GM18870 (cell line): ENCODE measurements at regions not wholly inside any gene's neighbourhood (a gene's known extent, or its start where the extent isn't known, plus 50 kb on each side); places are given as distances from the start of the nearest gene placed in this dataset.
"Not testable (repeated sequence)": the region's sequence is repeated elsewhere in the genome, so short reads cannot be mapped to it uniquely, and the experiment has no call there.

Experiments used
- ATAC-seq: cut with Tn5 transposase; IDR thresholded peaks from one replicate; pipeline ENCODE4 v1.9.1; 2021; ENCODE audit warnings: moderate library complexity; ENCODE audit not compliant: unreplicated experiment

DNA sequence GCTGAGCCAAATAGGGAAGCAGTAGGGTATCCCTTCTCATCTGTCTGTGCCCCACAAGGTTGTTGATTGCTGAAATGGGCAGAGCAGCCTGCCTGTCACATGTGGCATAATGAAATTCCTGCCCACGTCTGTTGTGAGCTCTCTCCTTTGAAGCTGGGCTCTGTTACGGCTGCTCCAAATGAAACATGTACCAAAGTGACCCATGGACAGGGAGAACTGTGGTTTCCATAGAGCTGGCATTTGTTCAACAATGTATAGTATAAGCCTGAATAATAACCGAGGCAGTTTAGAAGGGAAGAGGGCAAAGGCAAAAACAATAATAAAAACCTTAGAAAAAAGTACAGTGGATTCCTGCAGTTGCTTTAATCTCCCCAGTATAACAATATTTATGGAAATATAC lies 149.7 kb downstream of the LYPLAL1 start:
- no peak for ATAC-seq

DNA sequence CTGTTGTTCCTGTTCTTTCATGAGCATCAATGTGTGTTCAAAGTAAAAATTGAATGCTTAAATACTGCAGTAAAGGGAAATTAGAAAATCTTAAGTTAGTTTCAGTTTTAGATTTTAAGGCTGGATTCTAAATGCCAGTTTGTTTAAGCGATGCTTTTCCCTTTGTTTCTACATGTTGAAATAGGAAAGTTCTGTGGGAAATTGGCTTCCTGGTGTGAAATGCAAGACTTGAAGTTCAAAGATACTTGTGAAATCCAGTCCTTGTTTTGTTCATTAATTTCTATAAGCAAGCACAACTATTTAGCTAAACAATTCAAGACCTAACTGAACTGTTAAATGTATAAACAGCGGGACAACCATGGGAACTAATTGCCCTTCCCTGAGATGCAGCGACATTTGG lies 149.1 kb downstream of the LYPLAL1 start:
- ATAC-seq = no peak

DNA sequence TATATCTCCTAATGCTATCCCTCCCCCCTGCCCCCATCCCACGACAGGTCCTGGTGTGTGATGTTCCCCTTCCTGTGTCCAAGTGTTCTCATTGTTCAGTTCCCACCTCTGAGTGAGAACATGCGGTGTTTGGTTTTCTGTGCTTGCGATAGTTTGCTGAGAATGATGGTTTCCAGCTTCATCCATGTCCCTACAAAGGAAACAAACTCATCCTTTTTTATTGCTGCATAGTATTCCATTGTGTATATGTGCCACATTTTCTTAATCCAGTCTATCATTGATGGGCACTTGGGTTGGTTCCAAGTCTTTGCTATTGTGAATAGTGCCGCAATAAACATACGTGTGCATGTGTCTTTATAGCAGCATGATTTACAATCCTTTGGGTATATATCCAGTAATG lies 146.9 kb downstream of the LYPLAL1 start:
- ATAC-seq = not testable (repeated sequence)

DNA sequence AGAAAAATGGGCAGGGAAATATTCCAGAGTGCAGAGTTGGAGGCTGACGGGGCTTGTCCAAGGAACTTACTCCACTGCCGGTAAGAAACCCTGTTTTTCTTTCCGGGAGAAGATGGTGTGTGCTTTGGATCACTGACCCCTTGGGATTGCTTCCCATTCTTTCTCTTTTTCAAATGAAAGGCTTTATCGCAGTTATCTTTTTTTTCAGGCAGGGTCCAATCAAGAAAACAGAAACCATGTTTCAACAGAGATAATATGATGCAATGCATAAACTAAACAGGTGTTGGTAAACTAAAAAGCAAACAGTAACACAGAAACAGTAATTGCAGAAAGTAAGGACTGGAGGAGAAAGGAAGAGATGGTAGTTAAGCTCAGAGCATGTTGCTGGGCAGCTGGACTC lies 145.1 kb downstream of the LYPLAL1 start:
- ATAC-seq = no peak

DNA sequence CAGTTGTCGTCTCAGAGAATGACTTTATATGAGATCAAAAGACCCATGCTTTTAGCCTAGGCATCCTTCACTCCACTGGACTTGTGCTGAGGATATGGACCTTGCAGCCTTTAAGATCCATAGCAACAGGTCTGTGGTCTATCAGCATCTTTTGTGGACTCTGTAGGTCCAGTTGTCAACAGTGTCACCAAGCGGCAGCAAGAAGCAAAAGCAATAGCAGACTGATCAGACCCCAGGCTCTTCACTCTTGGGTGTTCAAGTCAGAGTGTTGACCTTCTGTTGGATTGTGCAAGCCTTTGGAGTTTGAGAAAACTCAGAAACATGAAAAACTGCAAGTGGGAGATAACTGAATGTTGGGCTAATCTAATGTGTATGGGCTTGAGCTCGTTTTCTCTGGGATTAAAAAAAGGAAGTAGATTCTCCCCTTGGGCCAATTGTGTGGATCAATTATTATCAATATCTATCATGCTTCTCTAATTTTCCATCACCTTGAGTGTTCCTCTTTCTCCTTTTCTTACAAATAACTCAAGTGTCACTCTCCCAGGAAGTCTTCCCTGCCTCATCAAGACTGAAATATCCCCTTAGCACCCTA lies 144.2 kb downstream of the LYPLAL1 start:
- ATAC-seq = no peak

DNA sequence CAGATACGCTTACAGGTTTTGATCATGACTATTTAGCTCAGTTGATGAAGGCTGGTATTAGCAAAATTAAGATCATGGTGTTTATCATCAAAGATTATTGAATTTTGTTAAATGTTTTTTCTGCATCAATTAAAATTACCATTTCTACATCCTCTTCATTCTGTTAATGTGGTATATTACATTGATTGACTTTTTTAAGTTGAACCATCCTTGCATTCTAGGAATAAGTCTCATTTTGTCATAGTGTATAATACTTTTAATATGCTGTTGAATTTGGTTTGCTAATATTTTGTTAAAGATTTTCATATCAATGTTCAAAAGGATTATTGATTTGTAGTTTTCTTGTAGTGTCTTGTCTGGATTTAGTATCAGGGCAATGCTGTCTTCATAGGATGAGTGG lies 142.4 kb downstream of the LYPLAL1 start:
- ATAC-seq = no peak

DNA sequence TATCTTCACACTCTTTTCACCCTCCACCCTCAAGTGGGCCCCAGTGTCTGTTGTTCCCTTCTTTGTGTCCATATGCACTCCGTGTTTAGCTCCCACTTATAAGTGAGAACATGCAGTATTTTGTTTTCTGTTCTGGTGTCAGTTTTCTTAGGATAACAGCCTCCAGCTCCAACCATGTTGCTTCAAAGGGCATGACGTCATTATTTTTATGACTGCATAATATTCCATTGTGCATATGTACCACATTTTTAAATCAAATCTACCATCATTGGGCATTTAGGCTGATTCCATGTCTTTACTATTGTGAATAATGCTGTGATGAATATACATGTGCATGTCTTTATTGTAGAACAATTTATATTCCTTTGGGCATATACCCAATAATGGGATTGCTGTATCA lies 140.3 kb downstream of the LYPLAL1 start:
- no peak for ATAC-seq

DNA sequence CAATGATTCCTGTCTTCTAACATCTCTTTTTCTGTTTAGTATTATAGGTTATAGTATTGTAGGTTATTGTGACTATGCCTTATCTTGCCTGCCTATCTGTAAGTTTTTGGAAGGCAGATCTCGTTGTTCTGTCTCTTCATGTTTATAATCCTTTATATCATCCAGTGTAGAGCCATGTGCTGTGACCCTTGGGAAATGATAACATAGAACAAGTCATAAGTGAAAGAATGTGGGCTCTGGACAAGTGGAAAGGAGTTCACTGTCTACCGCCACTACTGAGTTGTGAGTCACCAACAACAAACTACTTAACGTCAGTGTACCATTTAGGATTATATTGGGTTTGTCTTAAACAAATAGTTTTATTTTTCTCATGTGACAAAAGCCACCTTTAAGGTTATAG lies 139.3 kb downstream of the LYPLAL1 start:
- ATAC-seq = no peak

DNA sequence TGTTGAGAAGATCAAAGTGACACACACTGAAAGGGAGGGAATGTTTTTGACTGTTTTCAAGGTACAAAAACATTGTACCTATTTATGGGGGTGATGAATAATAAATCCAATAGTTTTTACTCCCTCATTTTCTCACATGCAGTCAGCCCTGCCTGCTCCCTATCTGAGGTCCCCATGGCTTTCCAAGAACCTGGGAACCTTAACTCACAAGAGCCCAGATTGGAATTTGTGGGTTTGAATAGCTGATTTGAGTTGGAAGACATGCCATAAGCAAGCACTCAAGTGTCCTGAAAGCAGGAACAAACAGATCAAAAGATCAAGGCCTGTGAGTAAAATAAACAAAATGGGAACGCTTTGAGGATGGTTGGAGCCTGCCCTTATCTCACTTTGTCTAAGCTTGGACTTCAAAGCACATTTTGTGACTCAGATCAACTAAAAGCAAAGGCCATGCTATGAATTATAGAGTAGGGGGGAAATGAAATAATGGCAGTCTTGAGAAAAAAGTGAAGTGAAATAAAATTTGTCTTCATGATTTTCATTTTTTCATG lies 136.6 kb downstream of the LYPLAL1 start:
- no peak for ATAC-seq

DNA sequence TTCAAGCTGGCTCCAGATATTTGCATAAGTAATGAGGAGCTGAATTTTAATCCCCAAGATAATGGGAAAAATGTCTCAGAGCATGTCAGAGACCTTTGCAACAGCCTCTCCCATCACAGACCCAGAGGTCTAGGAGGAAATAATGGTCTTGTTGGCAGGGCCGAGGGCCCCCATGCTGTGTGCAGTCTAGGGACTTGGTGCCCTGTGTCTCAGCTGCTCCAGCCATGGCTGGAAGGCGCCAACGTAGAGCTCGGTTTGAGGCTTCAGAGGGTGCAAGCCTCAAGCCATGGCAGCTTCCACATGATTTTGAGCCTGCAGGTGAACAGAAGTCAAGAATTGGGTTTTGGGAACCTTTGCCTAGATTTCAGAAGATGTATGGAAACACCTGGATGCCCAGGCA lies 134.7 kb downstream of the LYPLAL1 start:
- ATAC-seq = no peak

DNA sequence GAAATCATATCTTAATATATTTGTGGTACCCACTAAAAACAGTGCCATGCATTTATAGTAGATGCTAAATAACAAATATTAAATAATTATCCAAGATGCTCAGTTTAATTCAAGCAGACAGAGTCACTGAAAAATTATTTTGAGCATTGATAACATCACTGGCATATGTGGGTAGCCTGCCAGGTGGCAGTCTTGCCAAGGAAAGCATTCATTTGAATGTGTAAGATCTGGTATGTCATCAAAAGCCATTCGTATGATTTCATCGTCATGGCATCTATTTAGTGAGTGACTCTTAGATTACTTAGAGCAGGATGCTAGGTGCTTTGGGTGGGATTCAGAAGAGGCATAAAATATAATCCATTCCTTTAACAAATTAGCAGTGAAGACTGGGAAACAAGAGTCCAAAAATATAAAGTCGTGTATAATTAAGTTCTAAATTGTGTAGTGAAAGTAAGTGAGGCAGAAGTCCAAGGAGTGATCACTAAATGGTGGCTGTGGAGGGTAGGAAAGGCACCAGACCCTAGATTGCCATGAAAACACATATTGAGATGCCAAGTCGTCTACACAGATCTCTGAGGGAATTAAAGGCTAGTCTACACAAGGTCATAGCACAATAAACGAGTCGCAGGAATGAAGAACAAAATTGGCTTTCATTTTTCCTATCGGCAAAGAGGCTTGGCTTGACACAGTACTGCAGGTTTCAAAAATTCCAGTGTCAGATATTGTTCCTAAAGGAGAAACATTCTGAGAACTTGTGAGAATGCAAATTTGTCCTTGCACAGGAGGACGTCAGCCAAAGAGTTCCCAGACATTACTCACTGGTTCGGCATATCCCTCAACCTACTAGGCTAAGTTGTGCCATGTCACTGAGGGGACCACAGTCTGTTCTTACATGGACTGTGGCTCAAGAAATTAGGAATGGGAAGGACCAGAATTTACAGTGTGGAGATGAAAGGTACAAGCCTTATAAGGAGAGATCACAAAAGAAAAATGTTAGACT lies 130.8 kb downstream of the LYPLAL1 start:
- ATAC-seq = no peak

DNA sequence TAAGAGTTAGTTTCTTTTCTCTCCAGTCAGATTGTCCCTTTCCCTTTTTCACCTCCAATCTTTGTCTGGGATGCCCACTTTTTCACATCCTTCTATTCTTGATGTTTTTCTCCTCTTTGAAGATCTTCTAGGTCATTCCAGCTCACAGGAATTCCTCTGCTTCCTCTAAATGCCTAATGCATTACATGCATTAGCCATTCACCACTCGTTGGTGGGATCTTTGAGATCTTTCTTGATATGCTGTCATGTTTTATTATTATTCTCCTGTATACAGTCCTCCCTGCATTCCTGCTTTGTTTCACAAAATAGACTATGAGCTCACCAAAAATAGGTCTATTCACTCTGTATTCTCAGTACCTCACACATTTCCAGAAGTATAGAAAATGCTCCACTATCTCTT lies 129.0 kb downstream of the LYPLAL1 start:
- no peak for ATAC-seq

DNA sequence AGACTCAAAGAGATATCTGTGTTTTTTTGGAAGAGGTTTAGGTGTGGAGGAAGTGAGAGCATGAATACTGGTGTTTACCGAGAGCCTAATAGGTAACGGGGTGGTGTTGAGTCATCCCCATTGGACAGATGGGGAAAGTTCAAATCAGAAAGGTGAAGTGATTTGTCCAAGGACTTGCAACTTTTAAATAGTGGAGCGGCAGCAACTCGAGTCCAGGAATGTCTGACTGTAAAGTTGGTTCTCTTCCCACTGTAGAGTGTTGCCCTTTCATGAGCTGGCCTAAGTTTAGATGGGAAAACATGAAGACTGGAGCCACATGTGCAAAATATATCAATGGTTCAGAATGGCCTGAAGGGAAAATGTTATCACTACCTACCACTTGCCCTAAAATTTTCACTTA lies 125.7 kb downstream of the LYPLAL1 start:
- ATAC-seq = no peak

DNA sequence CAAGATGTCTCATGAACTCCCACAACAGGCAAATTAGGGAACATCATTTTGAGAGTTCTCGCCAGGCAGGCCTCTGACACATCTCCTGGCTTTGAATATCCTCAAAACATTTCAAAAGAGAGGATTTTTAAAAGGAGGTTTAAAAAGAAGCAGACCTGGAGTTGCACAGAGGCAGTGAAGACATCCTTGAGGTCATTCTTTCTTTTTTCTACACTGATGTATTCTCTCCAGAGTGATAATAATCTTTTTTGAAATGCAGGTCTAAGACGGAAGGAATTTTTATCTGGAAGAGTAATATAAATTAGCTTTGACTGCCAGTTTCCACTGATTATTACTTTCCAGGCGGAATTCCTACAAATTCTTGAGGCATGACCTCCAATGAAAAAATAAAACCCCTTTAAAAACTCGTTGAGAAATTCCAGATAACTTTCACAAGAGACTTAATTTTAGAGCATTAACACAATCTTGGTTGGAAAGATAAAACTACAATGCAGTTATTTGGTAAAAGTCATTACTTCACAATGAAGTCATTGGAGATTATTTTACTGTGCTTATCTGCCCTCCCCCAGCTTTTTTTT lies 125.0 kb downstream of the LYPLAL1 start:
- no peak for ATAC-seq

DNA sequence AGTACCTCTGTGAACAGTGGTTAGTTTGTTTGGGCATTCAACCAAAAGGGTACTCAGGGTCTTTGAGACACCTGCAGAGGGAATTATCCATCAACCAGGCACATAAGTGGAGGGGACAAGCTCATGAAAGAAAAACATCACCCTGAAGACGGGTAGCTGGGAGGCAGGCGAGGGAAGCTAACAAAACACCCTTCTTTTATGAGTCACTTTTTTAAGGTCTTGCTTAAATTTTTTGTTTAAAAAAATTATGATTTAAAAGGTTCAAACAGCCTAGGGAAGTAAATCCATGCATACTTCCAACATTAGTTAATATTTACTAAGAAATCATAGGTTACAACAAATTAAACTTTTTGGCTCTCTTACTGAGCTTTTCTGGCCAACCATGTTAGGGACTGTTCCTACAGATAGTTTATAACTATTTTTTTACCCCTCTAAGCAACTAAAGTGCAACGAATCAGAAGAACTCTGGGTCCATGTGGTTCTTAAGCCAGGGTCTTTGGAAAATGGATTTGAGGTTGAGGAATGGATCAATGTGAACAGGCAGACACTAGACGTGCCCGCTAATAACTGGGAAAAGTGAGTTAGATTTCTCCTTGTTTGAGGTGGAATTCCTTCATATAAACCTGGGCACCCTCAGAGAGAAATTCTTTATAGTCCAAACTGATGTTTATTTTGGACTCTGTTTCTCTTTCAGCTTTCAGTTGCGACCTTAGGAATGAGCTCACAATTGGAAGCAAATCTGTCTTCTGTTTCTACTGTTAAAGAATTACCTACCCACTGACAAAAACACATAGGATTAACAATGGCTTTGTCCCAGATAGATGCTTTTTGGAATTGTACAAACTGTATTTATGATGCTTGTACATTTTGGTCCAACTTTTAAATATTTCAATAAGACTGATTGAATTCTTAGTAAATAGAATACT lies 123.0 kb downstream of the LYPLAL1 start:
- no peak for ATAC-seq

DNA sequence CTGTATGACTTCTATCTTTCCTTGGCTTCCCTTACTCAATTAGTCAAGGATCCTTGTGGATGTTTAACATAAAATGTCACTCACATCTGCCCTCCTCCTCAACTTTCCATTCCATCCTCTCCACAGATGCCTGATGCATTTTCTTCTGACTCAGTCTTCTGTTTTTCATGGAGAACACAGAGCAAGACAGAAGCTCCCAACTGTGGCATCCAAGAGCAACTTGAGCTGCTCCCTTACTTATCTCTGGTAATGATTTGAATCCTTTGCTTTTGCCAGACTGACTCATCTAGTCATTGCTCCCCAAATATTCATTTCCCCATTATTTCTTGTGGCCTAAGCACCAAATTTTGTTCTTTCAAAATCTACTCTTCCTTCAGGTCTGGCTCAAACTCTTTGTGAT lies 120.6 kb downstream of the LYPLAL1 start:
- ATAC-seq = no peak

DNA sequence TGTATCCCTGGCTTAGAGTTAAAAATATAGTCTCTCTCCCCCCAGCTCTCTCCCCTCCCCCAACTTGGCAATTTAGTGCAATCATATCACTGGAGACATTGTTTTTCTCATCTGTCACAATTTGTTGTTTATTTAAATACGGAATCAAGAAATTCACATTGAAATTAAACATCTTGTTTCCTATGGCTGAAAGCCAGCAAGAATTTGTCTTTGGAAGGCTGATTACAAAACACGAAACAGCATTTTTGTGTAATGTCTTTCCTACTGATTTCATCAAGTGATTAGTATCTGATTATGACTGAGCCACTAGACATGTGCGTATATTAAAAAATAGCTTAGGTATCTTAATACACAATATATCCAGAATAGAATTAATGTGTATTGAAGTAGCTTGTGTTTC lies 119.7 kb downstream of the LYPLAL1 start:
- no peak for ATAC-seq

DNA sequence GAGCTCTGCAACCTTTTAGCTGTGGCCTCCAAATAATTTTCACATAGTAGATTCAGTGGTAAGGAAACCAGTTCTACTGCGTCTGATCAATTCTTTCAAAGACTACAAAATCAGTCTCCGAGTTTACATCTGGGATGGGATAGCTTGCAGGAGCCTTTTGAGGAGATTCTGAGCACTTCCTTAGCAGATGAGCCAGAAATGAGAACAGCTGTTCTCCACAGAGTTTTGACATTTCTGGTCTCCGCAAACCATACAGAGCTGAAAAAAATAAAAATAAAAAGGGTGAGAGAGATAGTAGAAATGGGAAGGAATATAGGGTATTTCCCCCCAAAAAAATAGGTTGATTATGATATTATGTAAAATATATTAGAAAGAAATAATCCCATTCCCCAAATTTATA lies 119.3 kb downstream of the LYPLAL1 start:
- ATAC-seq = no peak

DNA sequence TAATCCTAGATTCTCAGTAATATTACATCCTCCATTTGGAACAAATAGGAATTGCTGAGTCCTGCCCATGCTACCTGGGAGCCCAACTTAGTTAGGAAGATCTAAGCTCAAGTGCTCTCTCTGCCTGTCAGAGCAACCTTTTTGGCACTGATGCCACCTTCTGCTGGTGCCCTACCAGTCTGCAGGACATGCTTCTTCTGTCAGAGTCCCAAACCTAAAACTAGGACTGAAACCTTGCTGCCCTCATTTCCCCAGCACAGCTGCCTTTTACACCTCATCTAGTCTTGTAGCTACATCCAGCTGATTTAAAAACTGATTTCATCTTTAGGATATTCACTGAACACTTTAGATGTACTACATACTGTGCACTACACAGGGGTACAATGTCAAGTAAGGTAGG lies 118.7 kb downstream of the LYPLAL1 start:
- no peak for ATAC-seq

DNA sequence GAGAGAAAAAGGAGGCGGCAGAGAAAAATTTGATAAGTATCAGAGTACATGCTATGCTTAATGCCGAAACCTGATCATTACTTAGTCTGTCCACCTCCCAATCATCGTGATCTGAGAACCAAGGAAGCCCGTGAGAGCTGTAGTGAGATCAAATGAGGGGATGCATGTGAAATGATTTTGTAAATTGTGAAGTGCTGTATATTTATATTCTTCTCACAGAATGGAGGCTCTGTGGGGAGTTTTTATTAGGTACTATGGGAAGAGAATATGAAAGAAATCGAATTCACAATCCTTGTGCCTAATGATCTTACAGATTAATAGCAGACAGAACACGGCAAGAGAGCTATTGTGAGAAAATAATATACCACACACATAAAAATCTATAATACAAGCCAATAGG lies 115.5 kb downstream of the LYPLAL1 start:
- no peak for ATAC-seq

DNA sequence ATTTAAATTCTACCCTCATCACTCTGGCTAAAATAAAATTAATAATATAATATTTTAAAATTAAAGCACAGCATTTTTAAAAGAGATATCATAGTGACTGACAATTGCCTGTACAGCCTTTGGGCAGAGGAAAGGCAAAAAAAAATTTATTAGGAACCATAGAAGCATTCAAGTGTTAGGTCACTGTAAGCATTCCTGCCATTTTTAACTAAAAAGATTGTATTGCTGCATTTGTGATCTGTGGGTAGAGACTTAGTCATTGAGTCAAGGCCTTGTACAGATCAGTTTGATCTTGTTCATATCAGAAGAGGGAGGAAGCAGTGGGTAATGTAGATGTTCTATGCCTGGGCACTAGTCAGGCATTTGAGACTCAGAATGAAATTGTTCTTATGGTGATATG lies 109.9 kb downstream of the LYPLAL1 start:
- no peak for ATAC-seq
